H9 (cell line): ENCODE measurements at regions not wholly inside any gene's neighbourhood (a gene's known extent, or its start where the extent isn't known, plus 50 kb on each side); places are given as distances from the start of the nearest gene placed in this dataset.

Source experiments
- DNase-seq: peaks from one replicate; pipeline ENCODE4 v3.0.0-alpha.2; 2017
- H2AFZ ChIP-seq: one replicate; pipeline ENCODE4 v1.6.1; 2013; ENCODE audit warnings: mild to moderate bottlenecking, low read length, control low read depth, moderate library complexity
- H2AK5ac ChIP-seq: 2 replicates; pipeline ENCODE4 v1.6.1; 2013; ENCODE audit warnings: low read length, control low read depth, mixed read lengths; ENCODE audit not compliant: insufficient read length
- H2BK120ac ChIP-seq: one replicate; pipeline ENCODE4 v1.6.1; 2013; ENCODE audit warnings: low read depth, mild to moderate bottlenecking, low read length, control low read depth, inconsistent platforms; ENCODE audit not compliant: poor library complexity, severe bottlenecking
- H2BK12ac ChIP-seq: 2 replicates; pipeline ENCODE4 v1.6.1; 2013; ENCODE audit warnings: low read length, control low read depth, mixed read lengths, low read depth; ENCODE audit not compliant: insufficient read length
- H2BK15ac ChIP-seq: 2 replicates; pipeline ENCODE4 v1.6.1; 2013; ENCODE audit warnings: low read depth, low read length, control low read depth
- H2BK20ac ChIP-seq: one replicate; pipeline ENCODE4 v1.6.1; 2013; ENCODE audit warnings: low read depth, mild to moderate bottlenecking, low read length, control low read depth, inconsistent platforms; ENCODE audit not compliant: poor library complexity, severe bottlenecking
- H2BK5ac ChIP-seq: 2 replicates; pipeline ENCODE4 v1.6.1; 2013; ENCODE audit warnings: low read length, control low read depth, mixed read lengths; ENCODE audit not compliant: insufficient read length
- H3K14ac ChIP-seq: 2 replicates; pipeline ENCODE4 v1.6.1; 2013; ENCODE audit warnings: low read length, control low read depth; ENCODE audit not compliant: insufficient read depth
- H3K18ac ChIP-seq: 2 replicates; pipeline ENCODE4 v1.6.1; 2013; ENCODE audit warnings: low read depth, mild to moderate bottlenecking, mixed read lengths, low read length, control low read depth; ENCODE audit not compliant: insufficient read length
- H3K23ac ChIP-seq: 2 replicates; pipeline ENCODE4 v1.6.1; 2013; ENCODE audit warnings: low read length, control low read depth, mixed read lengths, low read depth; ENCODE audit not compliant: insufficient read length
- H3K23me2 ChIP-seq: 2 replicates; pipeline ENCODE4 v1.6.1; 2013; ENCODE audit warnings: low read depth, mild to moderate bottlenecking, mixed read lengths, low read length, control low read depth; ENCODE audit not compliant: insufficient read length, poor library complexity, severe bottlenecking
- H3K27ac ChIP-seq: 2 replicates; pipeline ENCODE4 v1.5.1; 2013; ENCODE audit warnings: low read length, control low read depth, mixed read lengths, low read depth; ENCODE audit not compliant: insufficient read length
- H3K27me3 ChIP-seq: 2 replicates; pipeline ENCODE4 v1.6.1; 2013; ENCODE audit warnings: low read length, control low read depth, inconsistent platforms; ENCODE audit not compliant: insufficient read depth
- H3K4ac ChIP-seq: 2 replicates; pipeline ENCODE4 v1.6.1; 2013; ENCODE audit warnings: low read depth, mild to moderate bottlenecking, control low read depth, inconsistent platforms, low read length, moderate library complexity
- H3K4me1 ChIP-seq: 2 replicates; pipeline ENCODE4 v1.6.1; 2013; ENCODE audit warnings: low read length, control low read depth, inconsistent platforms; ENCODE audit not compliant: insufficient read depth
- H3K4me2 ChIP-seq: 2 replicates; pipeline ENCODE4 v1.6.1; 2013; ENCODE audit warnings: low read length, control low read depth, mixed read lengths; ENCODE audit not compliant: insufficient read length, insufficient read depth
- H3K56ac ChIP-seq: 2 replicates; pipeline ENCODE4 v1.6.1; 2013; ENCODE audit warnings: low read depth, mild to moderate bottlenecking, mixed read lengths, low read length, control low read depth; ENCODE audit not compliant: insufficient read length
- H3K79me1 ChIP-seq: 2 replicates; pipeline ENCODE4 v1.6.1; 2013; ENCODE audit warnings: low read depth, mild to moderate bottlenecking, moderate library complexity, low read length, control low read depth, inconsistent platforms; ENCODE audit not compliant: insufficient read depth, poor library complexity, severe bottlenecking
- H3K79me2 ChIP-seq: 2 replicates; pipeline ENCODE4 v1.6.1; 2013; ENCODE audit warnings: low read length, control low read depth, inconsistent platforms; ENCODE audit not compliant: insufficient read depth
- H3K9ac ChIP-seq: 2 replicates; pipeline ENCODE4 v1.6.1; 2013; ENCODE audit warnings: low read length, control low read depth, mixed read lengths; ENCODE audit not compliant: insufficient read length; ENCODE audit errors: extremely low read depth
- H3K9me3 ChIP-seq: one replicate; pipeline ENCODE4 v1.6.1; 2013; ENCODE audit warnings: low read depth, low read length, inconsistent platforms; ENCODE audit not compliant: control insufficient read depth
- H3T11ph ChIP-seq: one replicate; pipeline ENCODE4 v1.6.1; 2013; ENCODE audit warnings: mild to moderate bottlenecking, low read length, control low read depth, inconsistent platforms
- H4K20me1 ChIP-seq: one replicate; pipeline ENCODE4 v1.6.1; 2013; ENCODE audit not compliant: control insufficient read depth, insufficient read length, insufficient read depth
- H4K5ac ChIP-seq: 2 replicates; pipeline ENCODE4 v1.6.1; 2013; ENCODE audit warnings: low read depth, mild to moderate bottlenecking, mixed read lengths, low read length, control low read depth; ENCODE audit not compliant: insufficient read length
- H4K8ac ChIP-seq: replicated peaks from 2 replicates; pipeline ENCODE4 v1.6.1; 2013; ENCODE audit warnings: low read length, control low read depth, mixed read lengths, low read depth; ENCODE audit not compliant: insufficient read length
- H4K91ac ChIP-seq: 2 replicates; pipeline ENCODE4 v1.6.1; 2013; ENCODE audit warnings: low read depth, mild to moderate bottlenecking, moderate library complexity, mixed read lengths, low read length, control low read depth; ENCODE audit not compliant: insufficient read length
- H3K27ac Mint-ChIP-seq, 3 experiments: 2 replicates in 2 of 3; 3 replicates in 1 of 3; pipeline ENCODE4 v1.8.0; 2020 to 2021; ENCODE audit warnings: mixed read lengths in 3 of 3, mild to moderate bottlenecking in 1 of 3, moderate library complexity in 1 of 3
- H3K27me3 Mint-ChIP-seq: 2 replicates; pipeline ENCODE4 v1.8.0; 2021; ENCODE audit warnings: low read depth, mild to moderate bottlenecking, moderate library complexity, mixed read lengths
- H3K36me3 Mint-ChIP-seq, 3 experiments: 2 replicates in 2 of 3; 3 replicates in 1 of 3; pipeline ENCODE4 v1.8.0; 2020 to 2021; ENCODE audit warnings: low read depth in 3 of 3, mixed read lengths in 3 of 3; ENCODE audit not compliant: insufficient read depth in 1 of 3
- H3K4me1 Mint-ChIP-seq, 2 experiments: 2 replicates each; pipeline ENCODE4 v1.8.0; 2020; ENCODE audit warnings: mixed read lengths in 2 of 2
- H3K4me3 Mint-ChIP-seq, 2 experiments: 2 replicates in 1 of 2; 3 replicates in 1 of 2; pipeline ENCODE4 v1.8.0; 2020 to 2021; ENCODE audit warnings: mild to moderate bottlenecking in 2 of 2, mixed read lengths in 2 of 2, moderate library complexity in 1 of 2
- H3K9me3 Mint-ChIP-seq, 2 experiments: 2 replicates in 1 of 2; 3 replicates in 1 of 2; pipeline ENCODE4 v1.8.0; 2020; ENCODE audit warnings: mild to moderate bottlenecking in 2 of 2, mixed read lengths in 2 of 2, moderate library complexity in 1 of 2
- CTCF ChIP-seq: fragments of 200-600 bp; sonication (generic); conservative IDR thresholded peaks from 3 replicates; pipeline ENCODE4 v1.8.0; 2021; ENCODE audit warnings: antibody characterized with exemption, mild to moderate bottlenecking
- WGBS: extraction: QIAGEN DNeasy Blood & Tissue Kit; methylation state at CpG from one replicate; pipeline ENCODE4 v1.1.7; 2013; ENCODE audit warnings: missing lambda C conversion rate, low lambda C conversion rate, mixed read lengths; ENCODE audit not compliant: insufficient read length; ENCODE audit errors: extremely low coverage; 5-methylcytosine and 5-hydroxymethylcytosine counted together

- Histone ChIP-seq H3K23me2 (no peaks in the 10 kb centered on the region), H3K27ac (no peak overlapping the region), H2BK5ac (no peak overlapping the region), H2BK120ac (no peak overlapping the region), H2BK20ac (no peak overlapping the region), H2BK12ac (no peak overlapping the region), H3K79me1 (no peaks in the 10 kb centered on the region), H3T11ph (no peak overlapping the region), H4K8ac (no peak overlapping the region), H3K56ac (no peak overlapping the region), H3K4me2 (no peak overlapping the region), H3K18ac (no peak overlapping the region), H3K9me3 (no peaks in the 10 kb centered on the region), H3K9ac (no peak overlapping the region), H3K23ac (no peak overlapping the region), H2AK5ac (no peak overlapping the region), H4K91ac (no peak overlapping the region), H3K14ac (no peak overlapping the region), H2AFZ (no peak overlapping the region), H2BK15ac (no peak overlapping the region), H3K27me3 (no peaks in the 10 kb centered on the region), H4K5ac (no peak overlapping the region), H3K4me1 (peaks cover 10% of the 10 kb centered on the region; the same call in 1 of the 2 replicates), H3K79me2 (no peaks in the 10 kb centered on the region), H4K20me1 (no peaks in the 10 kb centered on the region), H3K4ac (no peak overlapping the region)
- Mint-ChIP-seq H3K36me3 (peaks cover 0 to 8% (median 4%) of the 10 kb centered on the region in 3 experiments; a peak in 4 of 7 replicates), H3K27ac (peak overlapping the region in 1 of 3 experiments; percentile 91; a peak in 2 of 7 replicates), H3K4me1 (peaks cover 29 to 31% of the 10 kb centered on the region in 2 experiments), H3K27me3 (no peaks in the 10 kb centered on the region), H3K9me3 (no peaks in the 10 kb centered on the region; a peak in 1 of 5 replicates), H3K4me3 (no peak overlapping the region)
- WGBS: no CpG with 5 or more reads among the region's 10 CpGs
- no peak for TF ChIP-seq CTCF
- DNase-seq: no peak
These were observed 785.1 kb downstream of the MAFB start for GRCh38 chr20:39903806-39904465.
